ENCODE measurements at regions not wholly inside any gene's neighbourhood (a gene's known extent, or its start where the extent isn't known, plus 50 kb on each side); places are given as distances from the start of the nearest gene placed in this dataset.
"Not testable (repeated sequence)": the region's sequence is repeated elsewhere in the genome, so short reads cannot be mapped to it uniquely, and the experiment has no call there.

DNA sequence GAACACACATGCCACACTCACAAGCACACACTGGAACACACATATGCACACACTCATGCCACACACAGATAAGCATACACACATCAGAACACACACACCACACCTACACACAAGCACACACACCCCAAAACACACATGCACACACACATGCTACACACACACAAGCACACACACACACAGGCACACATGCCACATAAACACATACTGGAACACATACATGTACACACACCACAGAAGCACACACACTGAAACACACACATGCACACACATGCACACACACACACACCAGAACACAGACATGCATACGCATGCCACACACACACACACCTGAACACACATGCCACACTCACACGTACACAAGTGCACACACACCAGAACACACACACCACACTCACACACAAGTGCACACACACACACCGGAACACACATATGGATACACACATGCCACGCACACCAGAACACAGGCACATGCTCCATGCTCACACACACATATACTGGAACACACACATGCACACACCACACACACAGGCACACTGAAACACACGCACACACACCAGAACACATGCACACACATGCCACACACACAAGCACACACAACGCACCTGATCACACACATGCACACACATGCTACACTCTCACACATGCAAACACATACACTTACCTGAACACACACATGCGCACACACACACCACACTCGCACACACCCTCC is 78.0 kb upstream of the IRX4 start:
- no peak for DNase-seq (ENCODE audit: low read depth in 2 of 2)

DNA sequence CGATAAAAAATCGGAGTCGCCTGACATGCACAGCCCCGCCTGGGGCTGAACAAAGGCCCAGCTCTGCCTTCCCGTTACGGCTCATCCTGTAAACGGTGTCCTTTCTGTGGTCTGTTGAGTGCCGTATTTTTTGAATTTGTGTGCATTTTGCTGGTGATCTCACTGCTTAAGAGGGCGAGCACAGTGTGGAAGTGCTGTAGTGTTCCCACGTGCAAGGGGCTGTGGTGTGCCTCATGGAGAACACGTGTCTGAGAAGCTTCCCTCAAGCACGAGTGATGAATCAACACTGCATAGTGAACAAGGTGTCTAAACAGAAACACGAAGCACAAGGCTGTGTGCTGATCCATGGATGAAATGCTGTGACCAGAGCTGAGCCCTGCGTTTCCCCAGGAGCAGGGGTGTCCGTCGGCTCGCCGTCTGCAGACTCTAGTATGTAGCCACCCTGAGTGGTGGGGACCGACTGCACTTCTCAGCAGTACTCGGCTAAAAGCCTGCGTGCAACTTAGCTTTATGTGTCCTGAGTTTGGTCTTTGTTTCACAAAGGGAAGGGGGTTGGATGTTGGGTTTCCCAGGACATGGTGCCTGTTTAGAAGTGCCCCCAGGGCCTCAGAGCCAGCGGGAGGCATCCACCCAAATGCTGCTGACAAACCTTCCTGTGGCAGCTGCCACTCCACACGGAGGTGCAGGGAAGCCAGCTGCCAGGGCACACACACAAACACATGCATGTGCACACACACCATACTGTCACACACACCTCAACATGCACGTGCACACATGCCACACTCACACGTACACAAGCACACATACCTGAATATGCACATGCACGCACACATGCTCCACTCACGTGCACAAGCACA is 77.2 kb upstream of the IRX4 start:
- DNase-seq (ENCODE audit: low read depth in 2 of 2) = no peak

DNA sequence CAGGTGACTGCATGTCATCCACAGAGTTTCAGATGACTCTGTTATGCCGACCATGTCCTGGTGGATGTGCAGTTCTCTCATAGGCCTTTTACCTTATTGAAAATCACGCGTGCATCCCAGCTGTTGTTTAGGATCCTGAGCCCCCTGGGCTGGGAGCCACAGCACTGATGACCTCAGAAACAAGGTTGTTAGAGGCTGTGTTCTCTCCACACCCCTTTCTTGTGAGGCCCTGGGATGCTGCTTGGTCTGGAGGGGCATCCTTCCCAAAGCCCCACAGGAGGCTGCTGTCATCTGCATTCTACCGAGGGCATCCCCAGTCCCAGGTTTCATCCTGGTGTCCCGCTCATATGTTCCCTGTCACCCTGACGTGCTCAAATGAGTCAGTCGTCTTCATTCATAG is 76.5 kb upstream of the IRX4 start:
- DNase-seq (ENCODE audit: low read depth in 2 of 2) = no peak

DNA sequence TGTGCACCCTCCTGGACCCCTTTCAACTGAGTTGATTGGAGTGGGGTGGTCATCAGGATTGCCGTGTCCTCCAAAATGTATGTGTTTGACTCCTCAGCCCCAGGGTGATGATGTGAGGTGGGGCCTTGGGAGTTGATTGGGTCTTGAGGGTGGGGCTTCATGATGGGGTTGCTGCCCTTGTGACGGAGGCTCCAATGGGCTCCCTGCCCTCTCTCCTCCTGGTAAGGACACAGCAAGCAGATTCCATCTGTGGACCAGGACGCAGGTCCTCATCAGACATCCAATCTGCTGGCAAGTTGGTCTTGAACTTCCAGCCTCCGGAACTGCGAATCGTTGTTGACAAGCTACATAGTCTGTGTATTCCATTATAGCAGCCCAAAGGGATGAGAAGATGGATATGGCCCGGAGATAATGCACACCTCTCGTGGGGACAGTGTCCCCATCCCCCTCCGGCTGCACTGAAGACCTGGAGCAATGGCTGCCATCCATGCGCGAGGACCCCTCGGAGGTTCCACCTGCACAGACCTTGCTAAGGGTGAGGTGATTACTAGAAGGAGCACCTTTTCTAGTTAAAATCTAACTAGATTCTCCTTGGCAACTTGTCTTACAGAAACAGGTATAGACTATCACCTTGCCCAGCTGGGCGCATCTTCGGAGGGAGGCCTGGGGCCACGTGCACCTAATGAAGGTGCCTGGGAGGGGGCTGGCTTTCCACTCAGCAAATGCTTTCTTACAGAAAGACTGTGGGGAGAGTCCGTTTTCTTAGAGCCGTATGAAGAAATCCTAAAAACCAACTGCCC is 75.7 kb upstream of the IRX4 start:
- DNase-seq (ENCODE audit: low read depth in 2 of 2) = no peak

DNA sequence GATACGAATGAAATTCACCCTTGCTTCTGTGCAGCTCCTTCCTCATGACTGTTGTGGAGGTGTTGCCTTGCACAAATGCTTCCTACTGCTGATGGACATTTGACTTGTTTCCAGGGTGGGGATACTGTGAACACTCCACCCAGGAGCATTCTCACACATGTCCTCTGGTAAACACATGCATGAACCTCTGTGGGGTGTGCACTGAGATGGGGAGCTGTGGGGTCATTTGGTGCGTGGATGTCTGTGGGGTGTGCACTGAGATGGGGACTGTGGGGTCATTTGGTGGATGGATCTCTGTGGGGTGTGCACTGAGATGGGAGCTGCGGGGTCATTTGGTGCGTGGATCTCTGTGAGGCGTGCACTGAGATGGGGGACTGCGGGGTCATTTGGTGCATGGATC is 72.9 kb upstream of the IRX4 start:
- no peak for DNase-seq (ENCODE audit: low read depth in 2 of 2)

DNA sequence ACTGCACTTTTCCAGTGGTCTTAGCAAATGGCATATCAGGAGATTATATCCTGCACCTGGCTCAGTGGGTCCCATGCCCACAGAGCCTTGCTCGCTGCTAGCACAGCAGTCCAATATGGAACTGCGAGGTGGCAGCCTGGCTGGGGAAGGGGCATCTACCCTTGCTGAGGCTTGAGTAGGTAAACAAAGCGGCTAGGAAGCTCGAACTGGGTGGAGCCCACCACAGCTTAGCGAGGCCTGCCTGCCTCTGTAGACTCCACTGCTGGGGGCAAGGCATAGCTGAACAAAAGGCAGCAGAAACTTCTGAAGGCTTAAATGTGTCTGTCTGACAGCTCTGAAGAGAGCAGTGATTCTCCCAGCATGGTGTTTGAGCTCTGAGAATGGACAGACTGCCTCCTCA is 71.0 kb upstream of the IRX4 start:
- DNase-seq (ENCODE audit: low read depth in 2 of 2) = not testable (repeated sequence)

DNA sequence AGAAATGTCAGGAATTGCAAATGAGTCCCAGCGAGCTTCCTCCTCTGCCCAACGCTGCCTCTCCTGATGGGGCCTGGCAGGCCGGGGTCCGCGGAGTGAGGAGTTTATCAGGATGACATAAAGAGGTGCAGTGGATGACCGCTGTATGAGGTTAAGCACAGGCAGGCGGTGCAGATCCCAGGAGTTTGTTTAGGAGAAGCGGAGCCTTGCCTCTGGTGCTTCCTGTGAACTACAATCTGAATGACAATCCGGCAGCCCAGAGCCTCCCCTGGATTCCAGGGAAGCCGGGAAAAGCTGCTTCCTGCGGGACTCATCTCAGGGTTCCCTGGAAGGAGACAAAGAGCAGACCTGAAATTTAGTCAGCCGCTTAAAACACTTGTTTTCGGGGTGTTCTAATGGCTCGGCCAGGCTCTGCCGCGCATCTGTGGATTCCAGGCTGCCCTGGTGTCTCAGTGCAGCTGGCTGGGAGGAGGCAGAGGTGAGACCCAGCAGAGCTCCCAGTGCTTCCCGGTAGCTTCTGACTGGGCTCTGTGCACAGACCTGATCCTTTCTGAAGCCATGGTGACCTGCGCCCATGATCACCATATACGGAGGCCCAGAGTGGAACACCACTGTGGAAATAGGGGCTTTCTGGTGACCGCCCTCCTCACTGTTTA is 69.8 kb upstream of the IRX4 start:
- no peak for DNase-seq (ENCODE audit: low read depth in 2 of 2)

DNA sequence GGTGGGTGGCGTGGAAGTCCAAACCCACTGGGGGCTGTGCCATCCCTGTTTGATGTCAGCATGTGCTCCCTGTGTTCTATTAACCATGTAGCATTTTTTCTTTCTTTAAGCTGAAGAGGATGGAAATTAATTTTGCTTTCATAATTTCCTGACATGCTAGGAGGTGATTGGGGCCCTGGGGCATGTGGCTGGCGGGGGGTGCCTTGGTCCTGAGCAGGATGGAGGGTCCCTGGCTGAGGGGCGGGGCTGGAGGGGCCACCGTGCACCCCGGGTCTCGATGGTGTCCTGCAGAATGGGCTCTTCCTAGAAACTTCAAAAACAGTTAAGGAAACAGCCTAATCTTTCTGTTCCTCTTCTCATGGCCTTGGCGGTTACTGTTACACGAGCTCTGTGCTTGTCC is 69.3 kb upstream of the IRX4 start:
- DNase-seq (ENCODE audit: low read depth in 2 of 2) = no peak

DNA sequence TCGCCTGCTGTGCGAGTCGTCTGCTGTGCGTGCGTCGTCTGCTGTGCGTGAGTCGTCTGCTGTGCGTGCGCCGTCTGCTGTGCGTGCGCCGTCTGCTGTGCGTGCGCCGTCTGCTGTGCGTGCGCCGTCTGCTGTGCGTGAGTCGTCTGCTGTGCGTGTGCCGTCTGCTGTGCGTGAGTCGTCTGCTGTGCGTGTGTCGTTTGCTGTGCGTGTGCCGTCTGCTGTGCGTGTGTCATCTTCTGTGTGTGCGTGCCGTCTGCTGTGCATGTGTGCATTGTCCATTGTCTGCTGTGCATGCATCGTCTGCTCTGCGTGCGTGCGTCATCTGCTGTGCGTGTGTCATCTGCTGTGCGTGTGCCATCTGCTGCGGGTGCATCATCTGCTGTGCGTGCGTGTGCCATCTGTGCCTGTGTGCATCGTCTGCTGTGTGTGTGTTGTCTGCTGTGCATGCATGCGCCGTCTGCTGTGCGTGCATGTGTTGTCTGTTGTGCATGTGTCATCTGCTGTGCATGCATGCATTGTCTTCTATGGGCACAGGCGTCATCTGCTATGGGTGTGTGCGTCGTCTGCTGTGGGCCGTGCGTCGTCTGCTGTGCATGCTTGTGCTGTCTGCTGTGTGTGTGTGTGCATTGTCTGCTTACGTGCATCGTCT is 68.6 kb upstream of the IRX4 start:
- DNase-seq (ENCODE audit: low read depth in 2 of 2) = no peak

DNA sequence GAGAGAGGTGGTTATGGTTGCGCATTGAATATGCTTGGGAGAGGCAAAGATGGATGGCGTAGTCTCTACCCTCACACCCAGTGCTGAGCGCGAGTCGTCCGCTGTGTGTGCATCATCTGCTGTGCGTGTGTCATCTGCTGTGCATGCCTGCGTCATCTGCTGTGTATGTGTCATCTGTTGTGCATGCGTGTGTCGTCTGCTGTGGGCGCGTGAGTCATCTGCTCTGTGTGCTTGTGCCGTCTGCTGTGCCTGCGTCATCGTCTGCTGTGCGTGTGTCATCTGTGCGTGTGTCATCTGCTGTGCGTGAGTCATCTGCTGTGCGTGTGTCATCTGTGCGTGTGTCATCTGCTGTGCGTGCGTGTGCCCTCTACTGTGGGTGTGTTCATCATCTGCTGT is 68.0 kb upstream of the IRX4 start:
- no peak for DNase-seq (ENCODE audit: low read depth in 2 of 2)

DNA sequence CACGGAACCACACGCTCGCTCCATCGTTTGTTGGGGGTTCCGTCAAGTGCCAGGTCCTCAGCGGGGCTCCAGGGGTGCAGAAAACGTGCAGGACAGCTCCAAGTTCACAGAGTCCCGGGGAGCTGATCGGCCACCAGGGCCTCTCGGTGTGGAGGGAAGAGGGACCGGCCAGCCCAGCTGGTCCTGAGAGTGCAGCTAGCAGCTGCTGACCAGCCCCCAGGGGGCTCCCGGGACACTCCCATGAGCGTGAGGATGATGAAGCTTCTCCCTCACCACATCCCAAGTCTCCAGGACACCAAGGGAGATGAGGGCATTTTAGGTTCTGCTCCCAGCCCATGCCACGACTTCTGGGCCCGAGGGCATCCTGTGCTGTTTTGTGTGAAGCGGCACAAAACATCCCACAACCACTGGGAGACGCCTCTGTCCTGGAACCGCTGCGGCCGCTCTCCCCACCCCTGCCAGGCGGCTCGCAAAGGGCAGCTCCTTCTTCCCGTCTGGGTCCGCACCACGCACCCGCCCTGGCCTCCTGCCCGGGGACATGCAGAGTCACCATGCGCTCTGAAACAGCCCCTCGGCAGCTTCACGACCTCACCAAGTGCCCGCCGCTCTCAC is 67.5 kb upstream of the IRX4 start:
- no peak for DNase-seq (ENCODE audit: low read depth in 2 of 2)

DNA sequence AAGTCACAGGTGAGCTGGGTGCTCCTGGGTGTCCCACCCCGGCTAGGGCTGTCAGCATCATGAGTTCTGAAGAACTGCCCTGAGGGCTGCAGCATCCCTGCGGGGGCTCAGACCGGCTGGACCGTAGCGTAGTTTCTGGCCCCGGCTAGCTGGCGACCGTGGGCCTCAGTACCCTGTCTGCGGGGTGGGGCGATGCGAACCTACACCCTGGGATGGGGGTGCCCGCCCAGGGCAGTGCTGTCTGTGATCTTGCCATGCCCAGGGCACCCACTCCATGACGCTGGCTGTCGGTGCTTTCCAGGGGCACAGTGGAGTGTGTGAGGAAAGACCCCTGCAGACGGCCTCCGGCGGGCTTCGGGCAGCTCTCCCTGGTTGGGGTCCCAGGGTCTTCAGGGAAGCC is 66.5 kb upstream of the IRX4 start:
- no peak for DNase-seq (ENCODE audit: low read depth in 2 of 2)

DNA sequence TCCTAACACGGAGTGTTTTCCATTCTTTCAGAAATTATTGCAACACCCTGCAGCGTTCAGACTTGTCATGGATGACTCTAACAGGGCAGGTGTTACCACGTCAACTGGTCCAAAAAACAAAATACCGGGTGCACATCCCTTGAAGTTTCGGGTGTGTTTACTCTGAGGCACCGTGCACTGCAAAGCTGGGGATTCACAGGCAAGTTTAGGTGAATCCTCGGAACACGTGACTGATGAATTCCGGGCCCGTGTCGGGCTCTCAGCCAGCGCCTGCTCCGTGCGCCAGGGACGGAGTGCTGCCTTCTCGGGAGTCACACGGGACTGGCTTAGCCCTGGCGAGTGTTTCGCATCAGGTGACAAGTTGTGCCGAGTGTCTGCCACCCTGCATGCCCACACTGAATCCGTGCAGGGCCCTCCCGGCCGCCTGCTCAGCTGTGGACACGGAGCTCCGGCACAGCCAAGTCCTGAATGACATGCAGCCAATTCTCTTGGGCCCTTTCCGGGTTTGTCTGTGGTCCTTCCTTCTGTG is 66.0 kb upstream of the IRX4 start:
- no peak for DNase-seq (ENCODE audit: low read depth in 2 of 2)

DNA sequence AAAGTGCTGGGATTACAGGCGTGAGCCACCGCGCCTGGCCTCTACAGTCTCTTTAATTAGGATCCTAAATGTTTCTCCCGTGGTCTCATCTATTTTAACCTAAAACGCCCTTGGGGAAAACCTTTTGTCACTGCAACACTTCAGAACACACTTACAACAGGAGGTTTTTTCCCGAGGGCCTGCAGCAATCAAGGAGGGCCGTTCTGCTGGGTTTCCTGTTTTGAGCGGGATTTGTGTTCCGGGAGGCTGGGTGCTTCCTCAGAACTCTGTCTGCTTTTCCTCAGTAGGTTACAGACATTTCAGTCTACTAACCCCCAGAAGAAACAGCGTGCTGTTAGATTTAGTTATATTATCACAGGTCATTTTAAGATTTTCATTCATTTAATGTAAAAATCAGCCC is 65.4 kb upstream of the IRX4 start:
- no peak for DNase-seq (ENCODE audit: low read depth in 2 of 2)

DNA sequence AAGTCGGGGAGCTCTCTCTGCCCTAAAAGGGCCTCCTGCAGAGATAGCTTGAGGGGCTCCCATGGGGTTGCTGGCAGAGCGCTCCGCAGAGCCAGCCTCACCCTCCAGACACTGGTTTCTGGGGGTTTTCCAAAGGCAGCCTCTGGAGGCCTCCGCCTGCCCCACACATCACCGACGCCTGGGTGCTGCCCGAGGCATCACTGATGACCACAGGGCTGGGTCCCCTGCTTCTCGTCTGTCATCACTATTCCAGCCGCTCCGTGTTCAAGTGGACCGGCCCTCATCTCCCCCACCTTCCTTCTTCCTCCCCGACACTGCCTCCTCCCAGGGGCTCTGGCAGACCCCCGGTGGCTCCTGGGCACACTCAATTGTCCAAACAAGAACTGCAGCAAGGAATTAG is 64.1 kb upstream of the IRX4 start:
- no peak for DNase-seq (ENCODE audit: low read depth in 2 of 2)

DNA sequence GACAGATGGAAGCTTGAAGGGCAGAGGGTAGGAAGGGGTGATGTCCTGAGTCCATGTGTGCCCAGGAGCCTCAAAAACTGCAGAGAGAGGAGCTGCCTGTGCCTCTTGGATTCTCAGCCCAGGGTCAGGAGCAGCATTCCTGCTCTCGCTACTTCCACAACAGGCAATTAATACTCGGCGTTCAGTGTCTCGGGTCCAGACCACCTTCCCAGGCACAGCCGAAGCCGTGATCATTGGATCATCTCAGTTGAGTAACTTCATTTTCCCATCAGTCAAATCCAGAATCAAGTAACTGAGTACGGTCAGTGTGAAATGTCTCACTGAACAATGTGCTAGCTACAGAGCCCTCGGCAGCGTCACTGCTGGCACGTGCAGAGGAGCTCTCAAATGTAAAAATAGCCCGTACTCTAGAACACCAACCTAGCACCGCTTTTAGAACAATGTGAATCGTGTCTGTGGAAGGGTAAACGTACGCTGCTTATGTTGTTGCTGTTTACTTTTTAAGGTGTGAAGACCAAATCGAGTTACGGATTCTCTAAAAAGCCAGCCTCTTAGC is 63.5 kb upstream of the IRX4 start:
- DNase-seq (ENCODE audit: low read depth in 2 of 2) = no peak

DNA sequence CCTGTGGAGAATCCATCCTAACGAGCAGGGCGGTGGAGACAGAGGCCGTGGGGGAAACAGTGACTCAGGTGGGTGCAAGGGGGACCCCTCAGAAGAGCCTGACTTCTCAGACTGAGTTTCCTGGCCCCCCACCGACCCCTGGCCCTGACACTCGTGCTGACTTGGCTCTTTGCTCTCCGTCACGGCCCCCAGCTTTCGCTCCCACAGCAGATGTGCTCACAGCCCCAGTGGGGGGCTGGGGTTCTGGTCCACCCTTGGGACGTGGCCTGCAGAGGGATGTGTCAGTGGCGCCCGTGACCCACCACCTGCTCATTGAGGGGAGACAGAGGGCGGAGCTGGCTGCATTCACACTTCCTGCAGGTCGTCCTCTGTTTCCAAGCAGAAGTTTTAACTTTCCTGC is 62.9 kb upstream of the IRX4 start:
- no peak for DNase-seq (ENCODE audit: low read depth in 2 of 2)

DNA sequence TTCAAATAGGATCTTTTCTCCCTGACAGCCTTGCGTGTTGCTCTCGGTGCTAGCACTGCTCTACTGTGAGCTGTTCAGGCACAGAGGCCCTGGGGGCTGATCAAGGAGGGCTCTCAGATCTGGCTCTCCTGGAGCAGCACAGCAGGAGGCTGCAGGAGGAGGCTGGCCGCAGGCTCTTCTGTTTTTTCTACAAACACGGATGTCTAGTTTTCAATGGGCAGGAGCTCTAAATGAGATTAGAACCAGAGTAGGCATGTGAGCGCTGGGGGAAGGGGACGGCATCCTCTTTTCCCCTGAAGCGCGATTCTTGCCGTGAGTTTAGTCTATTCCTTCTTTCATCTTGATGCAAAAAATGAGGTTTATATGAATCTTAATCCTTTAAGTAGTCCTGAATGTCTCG is 61.7 kb upstream of the IRX4 start:
- DNase-seq (ENCODE audit: low read depth in 2 of 2) = no peak

DNA sequence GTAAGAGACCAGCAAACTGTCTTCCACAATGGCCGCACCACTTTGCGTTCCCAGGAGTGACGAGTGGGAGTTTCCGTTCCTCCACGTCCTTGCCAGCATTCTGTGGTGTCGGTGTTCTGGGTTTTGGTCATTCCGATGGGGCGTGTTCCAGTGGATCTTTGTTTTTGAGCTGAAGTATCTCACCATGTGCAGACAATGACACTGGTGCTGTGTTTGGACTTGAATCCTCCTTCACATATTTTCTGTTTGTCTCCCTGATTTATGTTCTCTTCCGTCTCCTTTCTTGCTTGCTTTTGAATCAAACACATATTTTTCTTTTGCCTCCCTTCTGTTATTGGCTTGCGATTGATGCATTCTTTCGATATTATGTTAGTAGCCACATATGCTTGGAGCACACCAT is 60.8 kb upstream of the IRX4 start:
- DNase-seq (ENCODE audit: low read depth in 2 of 2) = no peak

DNA sequence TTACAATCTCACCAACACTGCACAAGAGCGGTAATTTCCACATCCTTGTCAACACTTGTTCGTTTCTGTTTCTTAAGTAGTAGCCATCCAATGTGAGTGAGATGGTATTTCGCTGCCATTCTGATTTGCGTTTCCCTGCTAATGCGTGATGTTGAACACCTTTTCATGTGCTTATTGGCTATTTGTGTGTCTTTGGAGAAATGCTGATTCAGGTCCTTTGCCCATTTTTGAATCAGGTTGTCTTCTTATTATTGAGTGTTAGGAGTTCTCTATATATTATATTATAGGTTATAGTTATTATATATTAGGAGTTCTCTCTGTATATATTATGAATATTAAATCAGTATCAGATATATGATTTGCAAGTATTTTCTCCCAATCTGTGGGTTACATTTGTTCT is 59.9 kb upstream of the IRX4 start:
- no peak for DNase-seq (ENCODE audit: low read depth in 2 of 2)

DNA sequence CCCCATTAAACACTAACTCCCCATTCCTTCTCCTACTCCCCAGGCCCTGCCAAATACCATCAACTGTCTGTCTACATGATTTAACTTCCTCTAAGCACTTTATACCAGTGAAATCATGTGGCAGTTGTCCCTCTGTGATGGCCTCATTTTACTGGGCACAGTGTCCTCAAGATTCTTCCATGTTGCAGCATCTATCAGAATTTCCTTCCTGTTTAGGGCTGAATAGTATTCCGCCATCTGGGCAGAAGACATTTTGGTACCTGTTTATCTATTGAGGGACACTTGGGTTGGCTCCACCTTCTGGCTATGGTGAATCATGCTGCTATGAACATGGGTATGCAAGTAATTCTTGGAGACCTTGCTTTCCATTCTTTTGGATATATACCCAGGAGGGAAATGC is 59.4 kb upstream of the IRX4 start:
- DNase-seq (ENCODE audit: low read depth in 2 of 2) = no peak
